Iris pigment epithelial cell (primary cell): ENCODE measurements at regions not wholly inside any gene's neighbourhood (a gene's known extent, or its start where the extent isn't known, plus 50 kb on each side); places are given as distances from the start of the nearest gene placed in this dataset.
"Not testable (repeated sequence)": the region's sequence is repeated elsewhere in the genome, so short reads cannot be mapped to it uniquely, and the experiment has no call there.

Experiments
- DNase-seq: peaks from one replicate; pipeline ENCODE4 v3.0.0-alpha.2; 2011; ENCODE audit warnings: low read depth

DNA sequence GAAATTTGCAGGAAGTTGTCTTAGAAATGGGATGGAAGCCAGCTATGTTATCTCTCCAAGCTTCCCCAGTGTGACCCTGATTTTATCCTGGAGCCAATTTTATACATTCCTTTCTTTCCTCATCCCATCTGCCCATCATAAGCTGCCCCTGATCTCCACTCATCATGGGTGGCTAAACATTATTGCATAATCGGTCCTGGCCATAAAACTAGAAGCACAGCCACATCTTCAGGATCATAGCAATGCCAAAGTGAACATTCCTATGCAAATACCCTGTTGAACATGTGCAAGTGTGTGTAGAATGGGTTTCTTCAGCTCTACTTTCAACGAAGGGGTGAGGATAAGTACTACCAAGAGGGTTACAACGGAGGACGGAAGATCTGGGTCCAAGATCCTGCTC, 50.6 kb upstream of the COG2 start:
- peak; percentile 3 for DNase-seq

GRCh38 chr1:230589951-230590350, 52.3 kb upstream of the COG2 start:
- DNase-seq = no peak

DNA sequence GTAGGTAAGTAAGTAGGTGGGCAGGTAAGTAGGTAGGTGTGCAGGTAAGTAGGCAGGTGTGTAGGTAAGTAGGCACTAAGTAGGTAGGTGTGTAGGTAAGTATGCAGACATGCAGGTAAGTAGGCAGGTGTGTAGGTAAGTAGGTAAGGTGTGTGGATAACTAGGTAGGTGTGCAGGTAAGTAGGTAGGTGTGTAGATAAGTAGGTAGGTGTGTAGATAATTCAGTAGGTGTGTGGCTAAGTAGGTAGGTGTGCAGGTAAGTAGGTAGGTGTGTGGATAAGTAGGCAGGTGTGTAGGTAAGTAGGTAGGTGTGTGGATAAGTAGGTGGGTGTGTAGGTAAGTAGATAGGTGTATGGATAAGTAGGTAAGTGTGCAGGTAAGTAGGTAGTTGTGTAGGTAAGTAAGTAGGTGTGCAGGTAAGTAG, 53.9 kb upstream of the COG2 start:
- DNase-seq = no peak

DNA sequence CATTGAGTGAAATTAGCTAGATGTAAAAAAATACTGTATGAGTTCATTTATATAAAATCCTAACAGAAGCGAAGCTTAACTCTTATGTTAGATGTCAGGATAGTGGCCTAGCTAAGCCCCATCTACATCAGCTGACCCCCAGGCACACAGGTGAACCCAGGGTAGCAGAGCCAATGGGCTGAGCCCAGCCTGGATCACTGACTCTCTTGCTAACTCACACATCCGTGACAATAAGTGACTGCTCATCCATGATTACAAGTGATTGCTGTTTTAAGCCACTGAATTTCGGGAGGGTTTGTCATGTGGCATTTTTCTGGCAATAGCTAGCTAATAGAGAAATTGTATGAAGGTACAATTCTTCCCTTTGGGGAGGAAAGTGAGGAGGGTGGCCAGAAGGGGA, 55.2 kb upstream of the COG2 start:
- DNase-seq = no peak

- DNase-seq = no peak
Measured at GRCh38 chr1:230584660-230585059, 57.6 kb upstream of the COG2 start.

DNA sequence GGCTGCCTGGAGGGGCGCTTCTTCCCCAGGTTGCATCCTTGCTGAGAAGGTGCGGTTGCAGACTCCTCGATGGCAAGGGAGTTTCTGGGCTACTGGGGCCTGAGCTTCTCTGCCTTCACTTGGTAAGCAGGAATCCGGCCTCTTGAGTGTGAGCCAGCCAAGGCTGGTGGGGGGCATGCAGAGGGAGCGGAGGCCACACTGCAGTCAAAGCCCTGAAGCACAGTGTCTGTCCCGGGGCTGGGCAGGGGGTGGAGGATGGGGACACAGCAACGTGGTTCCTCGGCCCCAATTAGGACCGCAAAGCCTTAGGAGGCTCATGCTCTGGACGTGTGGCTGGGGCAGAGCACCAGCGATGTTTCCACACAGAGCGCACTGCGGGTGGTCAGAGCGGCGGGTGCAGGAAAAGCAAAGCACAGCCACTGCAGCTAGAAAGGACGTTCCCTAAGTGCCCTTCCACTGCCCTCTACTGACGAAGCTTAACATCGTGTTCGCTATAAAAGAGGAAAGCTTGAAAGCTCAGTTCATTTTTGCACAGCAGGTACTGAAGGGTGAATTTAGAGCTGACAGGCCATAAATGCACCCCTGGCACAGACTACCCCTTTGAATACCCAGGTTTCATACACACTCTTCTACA, 60.7 kb upstream of the COG2 start:
- peak; percentile 6 for DNase-seq

DNA sequence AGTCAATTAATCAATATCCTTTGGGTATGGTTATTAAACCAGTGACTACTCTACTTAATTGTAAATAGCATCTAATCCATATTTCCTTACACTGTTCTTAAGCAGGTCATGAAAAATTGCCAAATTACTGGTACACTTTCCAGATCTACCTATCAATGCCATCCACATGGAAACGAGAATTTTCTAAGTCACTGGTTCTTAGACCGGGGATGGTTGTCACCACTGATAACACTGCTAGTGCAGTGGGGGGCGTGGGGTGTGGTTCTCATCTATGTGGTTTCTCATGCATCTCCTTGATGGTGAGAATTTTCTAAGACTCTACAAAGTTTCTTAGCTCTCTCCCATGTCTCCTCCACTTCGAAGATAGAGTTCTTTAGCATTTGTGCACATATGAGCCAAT, 63.7 kb upstream of the COG2 start:
- DNase-seq = no peak

- DNase-seq = no peak
Measured at GRCh38 chr1:230577537-230577936, 64.7 kb upstream of the COG2 start.

- no peak for DNase-seq
Measured at GRCh38 chr1:230575886-230576500, 66.3 kb upstream of the COG2 start.

GRCh38 chr1:230574502-230574901, 67.8 kb upstream of the COG2 start:
- DNase-seq = no peak

GRCh38 chr1:230573658-230574057, 68.6 kb upstream of the COG2 start:
- no peak for DNase-seq

DNA sequence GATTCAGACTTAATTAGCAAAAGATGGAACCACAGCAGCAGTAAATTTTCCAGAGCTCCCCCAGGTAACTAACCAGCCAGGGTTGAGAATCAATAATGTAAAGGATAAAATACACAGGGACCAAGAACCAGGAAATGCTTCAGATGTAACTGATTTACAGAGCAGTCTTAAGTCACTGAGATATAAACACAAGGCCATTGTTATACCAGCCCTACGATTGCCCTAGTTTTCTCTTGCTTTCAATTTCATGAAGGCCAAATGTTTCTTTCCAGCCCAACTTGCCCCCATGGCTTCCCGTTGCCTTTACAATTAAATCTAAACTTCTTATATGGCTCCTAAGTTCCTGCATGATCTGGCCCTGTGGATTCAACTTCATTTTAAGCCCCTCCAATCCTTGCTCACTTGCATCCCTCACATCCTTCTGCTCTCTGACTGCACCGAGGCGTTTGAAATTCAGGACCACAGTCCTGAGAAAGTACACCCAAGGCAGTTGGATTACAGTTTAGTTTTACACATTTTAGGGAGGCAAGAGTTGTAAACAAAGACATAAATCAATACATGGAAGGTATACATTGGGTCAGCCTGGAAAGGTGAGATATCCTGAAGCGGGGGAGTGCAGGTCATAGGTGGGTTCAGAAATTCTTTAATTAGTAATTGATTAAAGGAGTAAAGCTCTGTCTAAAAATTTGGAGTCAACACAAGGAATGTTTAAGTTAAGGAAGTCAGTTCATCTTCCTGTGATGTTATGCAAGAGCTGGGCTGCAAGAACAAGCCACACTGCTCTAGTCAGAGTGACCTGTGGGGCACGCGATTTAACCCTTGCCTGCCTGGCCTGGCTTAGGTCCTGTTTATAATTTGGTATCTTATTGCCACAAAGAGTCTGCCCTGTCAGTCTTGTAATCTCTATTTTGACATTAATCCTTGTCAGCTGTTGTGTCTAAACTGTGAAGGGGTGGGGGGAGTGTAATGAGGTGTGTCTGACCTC, 69.9 kb upstream of the COG2 start:
- DNase-seq = peak; percentile 50

DNA sequence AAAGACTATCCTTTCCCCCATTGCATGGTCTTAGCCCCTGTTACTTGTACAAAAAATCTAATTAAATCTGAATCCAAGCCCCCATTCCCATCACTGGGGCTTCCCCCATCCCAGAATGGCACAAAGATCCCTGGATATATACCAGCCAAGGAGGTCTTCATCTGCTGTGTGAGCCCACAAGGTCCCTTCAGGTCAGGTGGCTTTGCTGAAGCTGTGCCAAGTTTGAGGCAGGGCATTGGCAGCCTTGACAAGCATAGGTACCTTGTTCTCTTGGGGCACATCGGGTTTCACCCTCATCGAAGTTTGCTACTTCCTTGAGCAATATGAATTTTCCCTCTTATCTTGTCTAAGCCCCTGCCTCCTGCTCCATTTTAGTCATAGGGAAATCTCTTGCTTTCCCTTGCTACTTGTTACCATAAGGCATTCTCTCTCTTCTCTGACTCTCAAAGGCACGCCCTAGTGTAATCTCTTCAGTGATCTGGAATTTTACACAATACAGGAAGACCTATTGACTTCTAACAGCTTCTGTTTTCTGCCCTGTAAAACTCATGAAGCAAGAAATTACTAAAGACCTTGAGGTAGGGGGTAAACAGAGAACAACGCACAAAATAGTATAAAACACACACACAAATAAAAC, 71.4 kb upstream of the COG2 start:
- peak; percentile 52 for DNase-seq

DNA sequence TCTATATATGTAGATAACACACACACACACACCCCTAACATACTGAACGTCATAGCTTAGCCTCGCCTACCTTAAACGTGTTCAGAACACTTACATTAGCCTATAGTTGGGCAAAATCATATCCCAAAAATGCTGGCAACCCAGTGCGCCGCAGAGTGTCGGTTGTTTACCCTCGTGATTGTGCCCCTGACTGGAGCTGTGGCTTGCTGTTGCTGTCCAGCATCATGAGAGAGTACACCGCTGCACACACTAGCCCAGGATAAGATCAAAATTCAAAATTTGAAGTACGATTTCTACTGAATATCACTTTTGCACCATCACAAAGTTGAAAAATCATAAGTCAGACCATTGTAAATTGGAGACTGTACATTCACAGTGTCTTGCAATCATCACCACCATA, 73.1 kb upstream of the COG2 start:
- DNase-seq = no peak

DNA sequence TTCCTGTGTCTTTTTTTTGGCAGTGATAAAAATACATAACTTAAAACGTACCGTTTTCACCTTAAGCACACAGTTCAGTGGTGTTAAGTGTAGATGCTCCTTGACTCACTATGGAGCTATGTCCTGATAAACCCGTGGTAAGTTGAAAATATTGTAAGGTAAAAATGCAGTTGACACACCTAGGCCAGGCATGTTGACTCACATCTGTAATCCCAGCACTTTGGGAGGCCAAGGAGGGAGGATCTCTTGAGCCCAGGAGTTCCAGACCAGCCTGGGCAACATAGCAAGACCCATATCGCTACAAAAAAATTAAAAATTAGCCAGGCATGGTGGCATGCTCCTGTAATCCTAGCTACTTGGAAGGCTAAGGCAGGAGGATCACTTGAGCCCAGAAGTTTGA, 73.6 kb upstream of the COG2 start:
- no peak for DNase-seq

DNA sequence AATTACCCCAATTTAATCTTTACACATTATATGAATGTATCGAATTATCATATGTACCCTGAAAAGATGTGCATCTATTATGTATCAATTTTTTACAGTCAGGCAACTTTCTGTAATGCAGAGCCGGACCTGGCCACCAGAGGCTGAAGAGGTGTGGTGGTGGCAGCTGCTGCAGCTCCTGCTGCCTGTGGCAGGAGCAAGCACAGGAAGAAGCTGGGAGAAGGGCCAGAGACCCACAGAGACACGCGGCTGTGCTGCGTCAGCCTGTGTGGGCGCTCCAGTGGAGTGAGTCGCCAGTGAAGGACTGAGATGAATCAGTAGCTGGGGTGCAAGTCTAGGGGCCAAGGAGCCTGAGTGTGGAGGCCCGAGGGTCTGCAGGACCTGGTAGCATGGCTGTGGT, 74.3 kb upstream of the COG2 start:
- DNase-seq = peak; percentile 65

GRCh38 chr1:230567221-230567575, 75.1 kb upstream of the COG2 start:
- no peak for DNase-seq

- not testable (repeated sequence) for DNase-seq
Measured at GRCh38 chr1:230566532-230567220, 75.6 kb upstream of the COG2 start.

- DNase-seq = no peak
Measured at GRCh38 chr1:230565141-230565540, 77.1 kb upstream of the COG2 start.

GRCh38 chr1:230563591-230563990, 78.7 kb upstream of the COG2 start:
- DNase-seq = no peak

DNA sequence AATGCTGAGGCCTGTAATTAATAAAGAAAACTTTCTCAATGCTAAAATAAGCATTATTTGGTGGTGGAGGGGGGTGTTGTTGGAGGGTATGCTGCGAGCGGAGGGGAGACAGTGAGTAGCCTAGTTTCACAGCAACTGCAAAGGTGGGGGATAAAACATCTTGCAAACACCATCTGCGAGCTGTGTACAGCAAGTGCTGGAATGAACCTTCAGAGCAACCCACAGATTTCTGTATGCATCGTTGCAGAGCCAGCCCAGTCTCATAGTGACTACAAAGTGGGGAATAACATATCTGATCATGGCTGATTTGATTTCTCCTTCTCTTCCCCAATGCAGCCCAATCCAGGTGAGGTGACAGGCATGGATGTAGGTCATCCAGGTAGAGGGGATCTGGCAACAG, 80.7 kb upstream of the COG2 start:
- no peak for DNase-seq

GRCh38 chr1:230558324-230558723, 84.0 kb upstream of the COG2 start:
- DNase-seq = no peak
